ENCODE measurements at regions not wholly inside any gene's neighbourhood (a gene's known extent, or its start where the extent isn't known, plus 50 kb on each side); places are given as distances from the start of the nearest gene placed in this dataset.

- no peak overlapping the region for H3K4me3 ChIP-seq (ENCODE audit: low read depth, low read length)
- DNase-seq (ENCODE audit: low read depth, low spot score), result no peak
- TF ChIP-seq CTCF (IDR thresholded peaks at IDR 0.05; ENCODE audit: insufficient read depth, low read length, missing control alignments), result no peak
- POLR2A ChIA-PET, result interaction anchor here (1.1 kb wide), 1 partner anchor 205 kb away, joined by 3 read pairs; no protein-coding TSS in a partner anchor
- CTCF ChIA-PET, result interaction anchor here (1.1 kb wide), 1 partner anchor 528 kb away, joined by 3 read pairs; no protein-coding TSS in a partner anchor
Observed at GRCh38 chr12:71219224-71219623, 61.4 kb upstream of the TSPAN8 start.

GRCh38 chr12:71218616-71219015, 60.8 kb upstream of the TSPAN8 start:
- POLR2A ChIA-PET, result interaction anchor here (1.1 kb wide), 1 partner anchor 204 kb away, joined by 3 read pairs; no protein-coding TSS in a partner anchor
- DNase-seq (ENCODE audit: low read depth, low spot score), result no peak
- no peak for TF ChIP-seq CTCF (IDR thresholded peaks at IDR 0.05; ENCODE audit: insufficient read depth, low read length, missing control alignments)
- no peak overlapping the region for H3K4me3 ChIP-seq (ENCODE audit: low read depth, low read length)
- CTCF ChIA-PET, result interaction anchor here (1.1 kb wide), 1 partner anchor 528 kb away, joined by 3 read pairs; no protein-coding TSS in a partner anchor

DNA sequence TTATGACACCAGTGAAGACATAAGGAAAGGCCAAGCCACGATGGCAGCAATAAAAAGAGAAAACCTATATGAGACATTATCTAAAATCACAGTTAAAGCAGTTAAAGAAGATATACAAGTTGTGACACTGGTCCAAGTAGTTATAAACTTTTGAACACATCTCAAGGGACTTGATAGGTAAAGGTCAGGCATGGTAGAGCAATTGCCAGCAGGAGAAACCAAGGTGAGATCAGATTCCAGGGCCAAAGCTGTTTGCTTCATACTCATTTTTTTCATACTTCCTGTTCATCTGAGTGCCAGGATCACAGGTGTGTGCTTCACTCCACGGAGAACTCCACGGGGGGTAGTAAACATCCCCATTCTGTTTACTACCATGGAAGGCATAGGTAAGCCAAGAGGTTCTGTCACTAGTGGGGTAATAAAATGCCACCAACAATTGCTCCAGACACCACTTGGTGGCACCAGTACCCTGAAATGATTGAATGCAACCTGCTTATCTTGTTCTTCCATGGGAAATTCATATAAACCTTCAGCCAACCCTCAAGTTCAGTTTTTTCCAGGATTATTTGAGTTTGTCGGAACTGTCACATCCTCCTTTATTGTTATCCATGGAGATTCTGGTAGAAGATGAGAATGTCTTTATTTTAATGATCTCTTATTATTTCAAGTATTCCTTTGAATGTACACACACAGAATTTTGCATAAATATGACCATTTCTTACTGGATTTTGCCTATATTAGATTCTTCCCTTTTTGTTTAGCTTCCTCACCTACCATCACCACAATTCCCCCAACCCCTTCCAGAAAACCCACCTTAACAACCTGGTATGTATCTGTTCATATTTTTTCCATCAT, 59.2 kb upstream of the TSPAN8 start:
- POLR2A ChIA-PET, result no interaction called here
- CTCF ChIA-PET, result interaction anchor here (0.6 to 1.9 kb wide), 5 partner anchors 25 to 531 kb away, joined by 3 to 6 read pairs (median 3); no protein-coding TSS in a partner anchor
- peak; percentile 41 for TF ChIP-seq CTCF (IDR thresholded peaks at IDR 0.05; ENCODE audit: insufficient read depth, low read length, missing control alignments)
- H3K4me3 ChIP-seq (ENCODE audit: low read depth, low read length), result no peak overlapping the region
- no peak for DNase-seq (ENCODE audit: low read depth, low spot score)

DNA sequence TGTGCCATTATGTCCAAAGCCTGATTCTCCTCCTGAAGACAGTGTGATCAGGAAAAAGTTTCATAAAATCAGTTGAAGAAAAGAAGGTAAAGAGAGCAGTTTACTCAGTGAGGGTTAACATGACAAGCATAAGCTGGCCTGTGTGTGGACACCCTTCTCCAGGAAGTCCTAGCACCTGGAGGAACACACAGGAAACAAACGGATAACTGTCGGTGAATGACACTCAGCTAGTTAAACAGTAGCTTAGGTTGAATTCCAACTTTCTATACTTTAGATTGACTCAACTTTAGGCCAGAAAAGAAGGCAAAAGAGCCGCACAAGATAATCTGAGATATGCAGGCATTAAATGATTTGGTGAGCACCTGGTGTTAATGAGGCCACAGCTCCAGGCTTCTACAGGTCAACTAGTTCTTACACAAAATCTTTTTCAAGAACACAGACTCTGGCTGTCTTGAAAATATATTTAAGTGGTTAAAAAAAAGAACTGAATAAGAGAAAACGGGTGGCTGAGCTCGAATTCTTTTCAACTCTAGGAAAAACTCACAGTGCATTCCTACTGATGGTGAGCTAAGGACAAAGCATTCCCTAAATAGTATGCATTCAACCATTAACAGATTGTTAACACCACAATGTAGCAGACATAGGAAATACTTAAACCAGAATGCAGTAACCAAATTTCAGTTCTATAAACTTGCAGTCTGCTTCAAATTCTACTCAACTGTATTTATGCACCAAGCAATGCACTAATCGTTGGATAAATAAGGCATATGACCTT, 56.9 kb upstream of the TSPAN8 start:
- TF ChIP-seq CTCF (IDR thresholded peaks at IDR 0.05; ENCODE audit: insufficient read depth, low read length, missing control alignments), result no peak
- CTCF ChIA-PET, result no interaction called here
- POLR2A ChIA-PET, result no interaction called here

DNA sequence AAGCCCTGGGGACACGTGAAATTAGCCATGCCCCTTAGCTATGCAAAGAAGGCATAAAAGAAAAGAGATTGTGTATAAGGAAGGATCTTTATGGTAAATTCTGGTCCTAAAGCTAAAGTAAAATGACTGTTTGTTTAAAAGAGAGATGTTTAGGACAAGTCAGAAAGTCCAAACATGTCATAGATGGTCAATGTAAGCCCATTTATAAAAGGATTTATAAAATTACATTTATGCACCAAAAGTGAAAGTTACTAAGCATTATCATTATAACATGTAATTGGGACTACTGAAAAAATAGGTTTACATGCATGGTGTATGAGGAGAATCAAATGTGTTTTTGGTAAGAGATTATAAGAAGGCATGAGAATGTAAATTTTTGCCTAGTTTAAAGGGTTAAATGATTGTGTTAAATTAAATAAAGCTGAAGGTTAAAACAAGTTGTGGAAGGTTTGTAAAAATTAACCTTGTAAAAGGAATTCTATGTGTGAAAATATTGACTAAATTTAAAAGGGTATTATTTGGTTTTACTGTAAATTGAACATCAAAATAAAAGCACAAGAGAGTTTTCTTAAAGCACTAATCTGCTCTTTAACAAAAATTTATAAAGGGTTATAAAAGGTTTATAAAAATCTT, 50.4 kb upstream of the TSPAN8 start:
- no peak for DNase-seq (ENCODE audit: low read depth, low spot score)
- H3K4me3 ChIP-seq (ENCODE audit: low read depth, low read length), result no peak overlapping the region
- TF ChIP-seq CTCF (IDR thresholded peaks at IDR 0.05; ENCODE audit: insufficient read depth, low read length, missing control alignments), result no peak
- ChIA-PET CTCF (no interaction called here), POLR2A (no interaction called here)

More for the DNA sequence above, 56.9 kb upstream of the TSPAN8 start:
- H3K4me3 ChIP-seq (ENCODE audit: low read depth, low read length), result no peak overlapping the region
- DNase-seq (ENCODE audit: low read depth, low spot score), result peak; percentile 5
